Mesenchymal stem cell (in vitro differentiated cells and primary cell): ENCODE measurements at regions not wholly inside any gene's neighbourhood (a gene's known extent, or its start where the extent isn't known, plus 50 kb on each side); places are given as distances from the start of the nearest gene placed in this dataset.

Source experiments
- DNase-seq: peaks from one replicate; pipeline ENCODE4 v3.0.0-alpha.2; 2013
- H2AFZ ChIP-seq: one replicate; pipeline ENCODE4 v1.6.1; 2013; ENCODE audit warnings: low read depth, mild to moderate bottlenecking, control low read depth, inconsistent platforms, low read length, moderate library complexity
- H2AK5ac ChIP-seq: 2 replicates; pipeline ENCODE4 v1.6.1; 2013; ENCODE audit warnings: low read length, moderate library complexity, mild to moderate bottlenecking, inconsistent platforms; ENCODE audit not compliant: severe bottlenecking
- H2BK120ac ChIP-seq: one replicate; pipeline ENCODE4 v1.6.1; 2013; ENCODE audit warnings: low read depth, mild to moderate bottlenecking, inconsistent platforms, low read length, moderate library complexity
- H2BK12ac ChIP-seq, 2 experiments: one replicate each; pipeline ENCODE4 v1.6.1; 2013; ENCODE audit warnings: inconsistent platforms in 2 of 2, low read length in 2 of 2, mild to moderate bottlenecking in 2 of 2, moderate library complexity in 2 of 2, control low read depth in 1 of 2
- H2BK15ac ChIP-seq: one replicate; pipeline ENCODE4 v1.6.1; 2013; ENCODE audit warnings: mild to moderate bottlenecking, low read depth, inconsistent platforms; ENCODE audit not compliant: poor library complexity, severe bottlenecking
- H2BK5ac ChIP-seq: 2 replicates; pipeline ENCODE4 v1.6.1; 2013; ENCODE audit warnings: low read depth, mild to moderate bottlenecking, low read length, control low read depth, inconsistent platforms; ENCODE audit not compliant: poor library complexity, severe bottlenecking
- H3K14ac ChIP-seq, 2 experiments: one replicate each; pipeline ENCODE4 v1.6.1; 2013; ENCODE audit warnings: inconsistent platforms in 2 of 2, low read length in 2 of 2, control low read depth in 1 of 2, mild to moderate bottlenecking in 1 of 2, moderate library complexity in 1 of 2
- H3K18ac ChIP-seq, 2 experiments: one replicate each; pipeline ENCODE4 v1.6.1; 2013; ENCODE audit warnings: inconsistent platforms in 2 of 2, low read length in 2 of 2, control low read depth in 1 of 2, low read depth in 1 of 2, mild to moderate bottlenecking in 1 of 2
- H3K23ac ChIP-seq, 2 experiments: one replicate each; pipeline ENCODE4 v1.6.1; 2013; ENCODE audit warnings: inconsistent platforms in 2 of 2, low read length in 2 of 2, mild to moderate bottlenecking in 2 of 2, moderate library complexity in 2 of 2, control low read depth in 1 of 2
- H3K27ac ChIP-seq: 2 replicates; pipeline ENCODE4 v1.5.1; 2013; ENCODE audit warnings: mild to moderate bottlenecking, moderate library complexity, low read length, control low read depth, inconsistent platforms; ENCODE audit not compliant: poor library complexity, severe bottlenecking
- H3K27me3 ChIP-seq, 2 experiments: 2 replicates each; pipeline versions ENCODE4 v1.6.1 to v1.7.0; 2013; ENCODE audit warnings: low read length in 2 of 2, mild to moderate bottlenecking in 2 of 2, moderate library complexity in 2 of 2, control low read depth in 1 of 2, inconsistent platforms in 1 of 2; ENCODE audit not compliant: control insufficient read depth in 1 of 2, insufficient read depth in 1 of 2
- H3K36me3 ChIP-seq, 2 experiments: 2 replicates each; pipeline versions ENCODE4 v1.6.1 to v1.7.0; 2013; ENCODE audit warnings: low read length in 2 of 2, control low read depth in 1 of 2, inconsistent platforms in 1 of 2, low read depth in 1 of 2, mild to moderate bottlenecking in 1 of 2; ENCODE audit not compliant: insufficient read depth in 2 of 2, control insufficient read depth in 1 of 2
- H3K4ac ChIP-seq, 2 experiments: one replicate each; pipeline ENCODE4 v1.6.1; 2013; ENCODE audit warnings: inconsistent platforms in 2 of 2, low read length in 2 of 2, mild to moderate bottlenecking in 2 of 2, moderate library complexity in 2 of 2, control low read depth in 1 of 2, low read depth in 1 of 2
- H3K4me1 ChIP-seq: 2 replicates; pipeline ENCODE4 v1.6.1; 2013; ENCODE audit warnings: low read depth, low read length, control low read depth; ENCODE audit not compliant: control insufficient read depth, insufficient read depth
- H3K4me2 ChIP-seq: 2 replicates; pipeline ENCODE4 v1.6.1; 2013; ENCODE audit warnings: low read length, mild to moderate bottlenecking, inconsistent platforms; ENCODE audit not compliant: poor library complexity, severe bottlenecking
- H3K4me3 ChIP-seq, 2 experiments: 2 replicates each; pipeline versions ENCODE4 v1.5.1 to v1.7.0; 2013; ENCODE audit warnings: low read length in 2 of 2, mild to moderate bottlenecking in 2 of 2, control low read depth in 1 of 2, low read depth in 1 of 2; ENCODE audit not compliant: insufficient read depth in 1 of 2
- H3K79me1 ChIP-seq: replicated peaks from 2 replicates; pipeline ENCODE4 v1.6.1; 2013; ENCODE audit warnings: mild to moderate bottlenecking, control low read depth, low read length, inconsistent platforms; ENCODE audit not compliant: poor library complexity, severe bottlenecking
- H3K9ac ChIP-seq: 2 replicates; pipeline ENCODE4 v1.7.0; 2013; ENCODE audit warnings: mild to moderate bottlenecking, low read length, moderate library complexity
- H3K9me3 ChIP-seq: 2 replicates; pipeline ENCODE4 v1.7.0; 2013; ENCODE audit warnings: mild to moderate bottlenecking, low read length; ENCODE audit not compliant: control insufficient read depth
- H4K8ac ChIP-seq: one replicate; pipeline ENCODE4 v1.6.1; 2013; ENCODE audit warnings: inconsistent platforms, mild to moderate bottlenecking, low read length, moderate library complexity
- H4K91ac ChIP-seq: one replicate; pipeline ENCODE4 v1.6.1; 2013; ENCODE audit warnings: mild to moderate bottlenecking, low read length, inconsistent platforms
- WGBS: methylation state at CpG from one replicate; pipeline ENCODE4 v1.1.7; 2013; ENCODE audit warnings: mixed read lengths; 5-methylcytosine and 5-hydroxymethylcytosine counted together

- Histone ChIP-seq H2BK5ac (no peak overlapping the region), H4K91ac (no peak overlapping the region), H3K27me3 (no peaks in the 10 kb centered on the region), H3K4me3 (no peak overlapping the region), H3K23ac (no peak overlapping the region), H3K9ac (no peak overlapping the region), H2BK12ac (no peak overlapping the region), H4K8ac (no peak overlapping the region), H3K36me3 (no peaks in the 10 kb centered on the region), H3K4ac (no peak overlapping the region), H2BK120ac (no peak overlapping the region), H3K9me3 (no peaks in the 10 kb centered on the region), H3K4me1 (no peaks in the 10 kb centered on the region), H2AFZ (no peak overlapping the region), H3K79me1 (no peaks in the 10 kb centered on the region), H3K27ac (no peak overlapping the region), H2BK15ac (no peak overlapping the region), H3K18ac (no peak overlapping the region), H2AK5ac (no peak overlapping the region), H3K14ac (no peak overlapping the region), H3K4me2 (no peak overlapping the region)
- no peak for DNase-seq
- 92% methylated on average over 3 of the region's 3 CpGs for WGBS
These were observed 854.3 kb downstream of the C4orf33 start for GRCh38 chr4:129950217-129950616.

GRCh38 chr4:129966175-129966574 lies 870.2 kb downstream of the C4orf33 start:
- Histone ChIP-seq H2BK5ac (no peak overlapping the region), H3K23ac (no peak overlapping the region), H3K14ac (no peak overlapping the region), H3K4ac (no peak overlapping the region), H3K4me1 (no peaks in the 10 kb centered on the region), H2BK12ac (no peak overlapping the region), H2AFZ (no peak overlapping the region), H3K79me1 (no peaks in the 10 kb centered on the region), H3K27me3 (no peaks in the 10 kb centered on the region), H3K9me3 (no peaks in the 10 kb centered on the region), H4K8ac (no peak overlapping the region), H2AK5ac (no peak overlapping the region), H3K9ac (no peak overlapping the region), H3K4me3 (no peak overlapping the region), H3K36me3 (no peaks in the 10 kb centered on the region), H3K18ac (no peak overlapping the region), H2BK15ac (no peak overlapping the region), H3K27ac (no peak overlapping the region), H3K4me2 (no peak overlapping the region), H4K91ac (no peak overlapping the region), H2BK120ac (no peak overlapping the region)
- whole genome bisulfite sequencing: no CpG with 5 or more reads among the region's 2 CpGs
- no peak for DNase-seq

GRCh38 chr4:129968366-129968765 lies 872.4 kb downstream of the C4orf33 start:
- Histone ChIP-seq H3K9me3 (no peaks in the 10 kb centered on the region), H2BK5ac (no peak overlapping the region), H2BK12ac (no peak overlapping the region), H2AK5ac (no peak overlapping the region), H2BK15ac (no peak overlapping the region), H2AFZ (no peak overlapping the region), H3K79me1 (no peaks in the 10 kb centered on the region), H3K27me3 (no peaks in the 10 kb centered on the region), H3K14ac (no peak overlapping the region), H3K27ac (no peak overlapping the region), H3K36me3 (no peaks in the 10 kb centered on the region), H3K4me1 (no peaks in the 10 kb centered on the region), H3K4me2 (no peak overlapping the region), H3K23ac (no peak overlapping the region), H4K8ac (no peak overlapping the region), H3K4ac (no peak overlapping the region), H3K4me3 (no peak overlapping the region), H3K18ac (no peak overlapping the region), H2BK120ac (no peak overlapping the region), H4K91ac (no peak overlapping the region), H3K9ac (no peak overlapping the region)
- WGBS: 92% methylated on average over 2 of the region's 3 CpGs
- DNase-seq: no peak

- H2BK5ac ChIP-seq: no peak overlapping the region
- no peaks in the 10 kb centered on the region for H3K36me3 ChIP-seq
- no peak overlapping the region for H2BK12ac ChIP-seq
- H3K23ac ChIP-seq: no peak overlapping the region
- H3K18ac ChIP-seq: no peak overlapping the region
- H4K91ac ChIP-seq: no peak overlapping the region
- no peaks in the 10 kb centered on the region for H3K79me1 ChIP-seq
- WGBS: 94% methylated on average over 1 of the region's 1 CpG
- H3K4ac ChIP-seq: no peak overlapping the region
- no peak overlapping the region for H2BK120ac ChIP-seq
- DNase-seq: no peak
- H3K4me2 ChIP-seq: no peak overlapping the region
- no peaks in the 10 kb centered on the region for H3K9me3 ChIP-seq
- H2AFZ ChIP-seq: no peak overlapping the region
- H3K27me3 ChIP-seq: no peaks in the 10 kb centered on the region
- H2AK5ac ChIP-seq: no peak overlapping the region
- no peak overlapping the region for H3K27ac ChIP-seq
- H3K9ac ChIP-seq: no peak overlapping the region
- no peak overlapping the region for H4K8ac ChIP-seq
- no peak overlapping the region for H3K4me3 ChIP-seq
- H3K14ac ChIP-seq: no peak overlapping the region
- no peaks in the 10 kb centered on the region for H3K4me1 ChIP-seq
- no peak overlapping the region for H2BK15ac ChIP-seq
These were observed 872.8 kb downstream of the C4orf33 start for GRCh38 chr4:129968778-129969177.
